ENCODE measurements at regions not wholly inside any gene's neighbourhood (a gene's known extent, or its start where the extent isn't known, plus 50 kb on each side); places are given as distances from the start of the nearest gene placed in this dataset.

DNA sequence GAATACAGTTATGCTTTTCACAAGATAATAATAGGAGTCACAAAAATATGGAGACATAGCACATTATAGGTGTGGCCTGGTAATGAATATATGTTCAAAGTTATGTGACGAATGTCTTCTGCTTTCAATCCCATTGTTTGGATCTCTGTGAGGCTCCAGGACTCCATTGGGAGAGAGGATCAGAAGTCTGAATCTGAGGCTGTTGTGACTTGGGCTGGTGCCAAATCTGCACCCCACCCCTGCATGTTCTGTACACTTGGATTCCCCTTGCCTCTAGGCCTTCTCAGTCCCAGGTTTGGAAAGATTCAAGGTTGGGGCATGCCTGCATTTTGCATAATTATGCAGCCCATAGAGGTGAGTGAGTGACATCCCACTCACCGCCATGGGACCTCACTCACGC lies 103.1 kb upstream of the MGAT5 start:
- H3K4me2 ChIP-seq (ENCODE audit: insufficient read depth, insufficient read length, low read length), result no peak overlapping the region
- no peak overlapping the region for H2BK5ac ChIP-seq (ENCODE audit: insufficient read length, low read length)
- no peaks in the 10 kb centered on the region for H3K9me3 ChIP-seq (ENCODE audit: control insufficient read depth, low read depth, low read length)
- Mint-ChIP-seq H3K9me3 (peaks cover 0 to 4% of the 10 kb centered on the region in 2 experiments; a peak in 2 of 5 replicates), H3K4me1 (peaks cover 39 to 44% of the 10 kb centered on the region in 2 experiments), H3K27ac (no peak overlapping the region), H3K27me3 (ENCODE audit: low read depth) (no peaks in the 10 kb centered on the region; the same call in 1 of the 2 replicates), H3K4me3 (no peak overlapping the region), H3K36me3 (ENCODE audit: insufficient read depth in 1 of 3, low read depth in 3 of 3) (peaks cover 2 to 18% (median 8%) of the 10 kb centered on the region in 3 experiments; a peak in 6 of 7 replicates)
- no peak overlapping the region for H2BK12ac ChIP-seq (ENCODE audit: insufficient read length, low read depth, low read length)
- H3K27ac ChIP-seq (ENCODE audit: insufficient read length, low read depth, low read length), result no peak overlapping the region
- H2BK20ac ChIP-seq (ENCODE audit: low read depth, low read length, poor library complexity, severe bottlenecking), result no peak overlapping the region
- no peak overlapping the region for H2BK15ac ChIP-seq (ENCODE audit: low read depth, low read length)
- H3K79me2 ChIP-seq (ENCODE audit: insufficient read depth, low read length), result peaks cover 5% of the 10 kb centered on the region; the same call in 1 of the 2 replicates
- no peak overlapping the region for H3K18ac ChIP-seq (ENCODE audit: insufficient read length, low read depth, low read length)
- H3K23me2 ChIP-seq (ENCODE audit: insufficient read length, low read depth, low read length, poor library complexity, severe bottlenecking), result no peaks in the 10 kb centered on the region
- no peak overlapping the region for H2BK120ac ChIP-seq (ENCODE audit: low read depth, low read length, poor library complexity, severe bottlenecking)
- TF ChIP-seq, protein P1, sequence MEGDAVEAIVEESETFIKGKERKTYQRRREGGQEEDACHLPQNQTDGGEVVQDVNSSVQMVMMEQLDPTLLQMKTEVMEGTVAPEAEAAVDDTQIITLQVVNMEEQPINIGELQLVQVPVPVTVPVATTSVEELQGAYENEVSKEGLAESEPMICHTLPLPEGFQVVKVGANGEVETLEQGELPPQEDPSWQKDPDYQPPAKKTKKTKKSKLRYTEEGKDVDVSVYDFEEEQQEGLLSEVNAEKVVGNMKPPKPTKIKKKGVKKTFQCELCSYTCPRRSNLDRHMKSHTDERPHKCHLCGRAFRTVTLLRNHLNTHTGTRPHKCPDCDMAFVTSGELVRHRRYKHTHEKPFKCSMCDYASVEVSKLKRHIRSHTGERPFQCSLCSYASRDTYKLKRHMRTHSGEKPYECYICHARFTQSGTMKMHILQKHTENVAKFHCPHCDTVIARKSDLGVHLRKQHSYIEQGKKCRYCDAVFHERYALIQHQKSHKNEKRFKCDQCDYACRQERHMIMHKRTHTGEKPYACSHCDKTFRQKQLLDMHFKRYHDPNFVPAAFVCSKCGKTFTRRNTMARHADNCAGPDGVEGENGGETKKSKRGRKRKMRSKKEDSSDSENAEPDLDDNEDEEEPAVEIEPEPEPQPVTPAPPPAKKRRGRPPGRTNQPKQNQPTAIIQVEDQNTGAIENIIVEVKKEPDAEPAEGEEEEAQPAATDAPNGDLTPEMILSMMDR (conservative IDR thresholded peaks at IDR 0.05), result no peak
- no peak overlapping the region for H3T11ph ChIP-seq (ENCODE audit: low read length)
- no peak overlapping the region for H4K8ac ChIP-seq (replicated peaks; ENCODE audit: insufficient read length, low read depth, low read length)
- H3K9ac ChIP-seq (ENCODE audit: extremely low read depth, insufficient read length, low read length), result no peak overlapping the region
- no peak overlapping the region for H4K91ac ChIP-seq (ENCODE audit: insufficient read length, low read depth, low read length)
- no peaks in the 10 kb centered on the region for H3K27me3 ChIP-seq (ENCODE audit: insufficient read depth, low read length)
- no peak overlapping the region for H2AFZ ChIP-seq (ENCODE audit: low read length)
- H3K79me1 ChIP-seq (ENCODE audit: insufficient read depth, low read depth, low read length, poor library complexity, severe bottlenecking), result peaks cover 6% of the 10 kb centered on the region
- no peak overlapping the region for H4K5ac ChIP-seq (ENCODE audit: insufficient read length, low read depth, low read length)
- no peak overlapping the region for H3K56ac ChIP-seq (ENCODE audit: insufficient read length, low read depth, low read length)
- no peaks in the 10 kb centered on the region; the same call in 1 of the 2 replicates for H3K4me1 ChIP-seq (ENCODE audit: insufficient read depth, low read length)
- no peak overlapping the region for H2AK5ac ChIP-seq (ENCODE audit: insufficient read length, low read length)
- H3K14ac ChIP-seq (ENCODE audit: insufficient read depth, low read length), result no peak overlapping the region
- no peak for DNase-seq
- H3K23ac ChIP-seq (ENCODE audit: insufficient read length, low read depth, low read length), result no peak overlapping the region
- WGBS (ENCODE audit: extremely low coverage, insufficient read length, low lambda C conversion rate), result no CpG with 5 or more reads among the region's 3 CpGs
- H4K20me1 ChIP-seq (ENCODE audit: control insufficient read depth, insufficient read depth, insufficient read length), result no peaks in the 10 kb centered on the region
- H3K4ac ChIP-seq (ENCODE audit: low read depth, low read length), result no peak overlapping the region
